Subcutaneous abdominal adipose tissue (tissue), 5 donors: ENCODE measurements at regions not wholly inside any gene's neighbourhood (a gene's known extent, or its start where the extent isn't known, plus 50 kb on each side); places are given as distances from the start of the nearest gene placed in this dataset.

Experiments
- H3K27ac ChIP-seq: one replicate; pipeline ENCODE4 v1.7.0; 2013; ENCODE audit warnings: low read depth, mild to moderate bottlenecking, inconsistent platforms, low read length, moderate library complexity
- H3K27me3 ChIP-seq, 5 donors: one replicate each; pipeline ENCODE4 v1.7.0; 2013; ENCODE audit warnings: low read length in 5 of 5, inconsistent platforms in 1 of 5; ENCODE audit not compliant: control insufficient read depth in 5 of 5, insufficient read depth in 4 of 5
- H3K36me3 ChIP-seq, 5 donors: one replicate each; pipeline ENCODE4 v1.7.0; 2013; ENCODE audit warnings: low read length in 5 of 5; ENCODE audit not compliant: control insufficient read depth in 5 of 5, insufficient read depth in 5 of 5
- H3K4me1 ChIP-seq, 5 donors: one replicate each; pipeline ENCODE4 v1.7.0; 2013; ENCODE audit warnings: low read length in 5 of 5, mild to moderate bottlenecking in 3 of 5, moderate library complexity in 1 of 5; ENCODE audit not compliant: control insufficient read depth in 5 of 5, insufficient read depth in 5 of 5
- H3K4me3 ChIP-seq, 5 donors: one replicate each; pipeline ENCODE4 v1.7.0; 2013; ENCODE audit warnings: low read length in 5 of 5, low read depth in 1 of 5
- H3K9ac ChIP-seq, 5 donors: one replicate each; pipeline ENCODE4 v1.7.0; 2013; ENCODE audit warnings: low read length in 5 of 5, mild to moderate bottlenecking in 4 of 5, moderate library complexity in 3 of 5
- H3K9me3 ChIP-seq, 5 donors: one replicate each; pipeline ENCODE4 v1.7.0; 2013; ENCODE audit warnings: low read length in 5 of 5; ENCODE audit not compliant: control insufficient read depth in 5 of 5
- donor health status: healthy.
- donor health status: healthy.
- donor health status: healthy.
- donor health status: healthy.
- donor health status: healthy.

- Histone ChIP-seq H3K9me3 (no peaks in the 10 kb centered on the region), H3K9ac (no peak overlapping the region), H3K27ac (no peak overlapping the region), H3K27me3 (no peaks in the 10 kb centered on the region), H3K36me3 (no peaks in the 10 kb centered on the region), H3K4me3 (no peak overlapping the region), H3K4me1 (no peaks in the 10 kb centered on the region)
Measured at GRCh38 chr2:59885541-59885940, 667.9 kb downstream of the BCL11A start.

GRCh38 chr2:59884166-59884565, 669.3 kb downstream of the BCL11A start:
- H3K36me3 ChIP-seq: no peaks in the 10 kb centered on the region
- no peaks in the 10 kb centered on the region for H3K4me1 ChIP-seq
- H3K9me3 ChIP-seq: no peaks in the 10 kb centered on the region
- H3K27me3 ChIP-seq: no peaks in the 10 kb centered on the region
- no peak overlapping the region for H3K9ac ChIP-seq
- H3K27ac ChIP-seq: no peak overlapping the region
- H3K4me3 ChIP-seq: no peak overlapping the region

- Histone ChIP-seq H3K27me3 (no peaks in the 10 kb centered on the region), H3K4me1 (no peaks in the 10 kb centered on the region), H3K27ac (no peak overlapping the region), H3K4me3 (no peak overlapping the region), H3K9me3 (no peaks in the 10 kb centered on the region), H3K9ac (no peak overlapping the region), H3K36me3 (no peaks in the 10 kb centered on the region)
Measured at GRCh38 chr2:59882822-59883221, 670.6 kb downstream of the BCL11A start.

- Histone ChIP-seq H3K9me3 (no peaks in the 10 kb centered on the region), H3K36me3 (no peaks in the 10 kb centered on the region), H3K27me3 (no peaks in the 10 kb centered on the region), H3K4me3 (no peak overlapping the region), H3K27ac (no peak overlapping the region), H3K4me1 (no peaks in the 10 kb centered on the region), H3K9ac (no peak overlapping the region)
Measured at GRCh38 chr2:59882279-59882678, 671.2 kb downstream of the BCL11A start.

- H3K27me3 ChIP-seq: no peaks in the 10 kb centered on the region
- H3K9ac ChIP-seq: no peak overlapping the region
- H3K4me3 ChIP-seq: no peak overlapping the region
- no peak overlapping the region for H3K27ac ChIP-seq
- H3K9me3 ChIP-seq: no peaks in the 10 kb centered on the region
- no peaks in the 10 kb centered on the region for H3K36me3 ChIP-seq
- no peaks in the 10 kb centered on the region for H3K4me1 ChIP-seq
Measured at GRCh38 chr2:59881218-59881617, 672.2 kb downstream of the BCL11A start.

- Histone ChIP-seq H3K9me3 (no peaks in the 10 kb centered on the region), H3K4me1 (no peaks in the 10 kb centered on the region), H3K9ac (no peak overlapping the region), H3K36me3 (no peaks in the 10 kb centered on the region), H3K27ac (no peak overlapping the region), H3K27me3 (peaks cover 0 to 3% (median 0%) of the 10 kb centered on the region in 5 donors), H3K4me3 (no peak overlapping the region)
Measured at GRCh38 chr2:59879700-59880131, 673.7 kb downstream of the BCL11A start.

- H3K9ac ChIP-seq: no peak overlapping the region
- H3K36me3 ChIP-seq: no peaks in the 10 kb centered on the region
- no peak overlapping the region for H3K4me3 ChIP-seq
- peaks cover 0 to 3% (median 0%) of the 10 kb centered on the region in 5 donors for H3K27me3 ChIP-seq
- H3K9me3 ChIP-seq: no peaks in the 10 kb centered on the region
- H3K4me1 ChIP-seq: no peaks in the 10 kb centered on the region
- no peak overlapping the region for H3K27ac ChIP-seq
Measured at GRCh38 chr2:59875836-59876235, 677.6 kb downstream of the BCL11A start.

- Histone ChIP-seq H3K27ac (no peak overlapping the region), H3K4me1 (no peaks in the 10 kb centered on the region), H3K9me3 (no peaks in the 10 kb centered on the region), H3K27me3 (peaks cover 0 to 3% (median 0%) of the 10 kb centered on the region in 5 donors), H3K36me3 (no peaks in the 10 kb centered on the region), H3K4me3 (no peak overlapping the region), H3K9ac (no peak overlapping the region)
Measured at GRCh38 chr2:59874971-59875755, 678.3 kb downstream of the BCL11A start.

GRCh38 chr2:59874361-59874760, 679.1 kb downstream of the BCL11A start:
- Histone ChIP-seq H3K9me3 (no peaks in the 10 kb centered on the region), H3K4me3 (no peak overlapping the region), H3K27me3 (peaks cover 0 to 3% (median 0%) of the 10 kb centered on the region in 5 donors), H3K4me1 (no peaks in the 10 kb centered on the region), H3K36me3 (no peaks in the 10 kb centered on the region), H3K9ac (no peak overlapping the region), H3K27ac (no peak overlapping the region)

GRCh38 chr2:59871830-59872229, 681.6 kb downstream of the BCL11A start:
- H3K27me3 ChIP-seq: peaks cover 0 to 3% (median 0%) of the 10 kb centered on the region in 5 donors
- no peaks in the 10 kb centered on the region for H3K4me1 ChIP-seq
- H3K4me3 ChIP-seq: no peak overlapping the region
- no peaks in the 10 kb centered on the region for H3K9me3 ChIP-seq
- H3K27ac ChIP-seq: no peak overlapping the region
- no peaks in the 10 kb centered on the region for H3K36me3 ChIP-seq
- H3K9ac ChIP-seq: no peak overlapping the region
